ENCODE measurements at regions not wholly inside any gene's neighbourhood (a gene's known extent, or its start where the extent isn't known, plus 50 kb on each side); places are given as distances from the start of the nearest gene placed in this dataset.
A peak's percentile ranks its signal among the peaks of the same experiment; 100 is the strongest.
"Not testable (repeated sequence)": the region's sequence is repeated elsewhere in the genome, so short reads cannot be mapped to it uniquely, and the experiment has no call there.

GRCh38 chr4:118587116-118587831 lies 97.9 kb upstream of the METTL14 start:
- no peak for DNase-seq (ENCODE audit: low read depth in 3 of 3)

- no peak for DNase-seq (ENCODE audit: low read depth in 3 of 3)
Observed at GRCh38 chr4:118587946-118588345, 97.2 kb upstream of the METTL14 start.

GRCh38 chr4:118589471-118590055 lies 95.6 kb upstream of the METTL14 start:
- no peak for DNase-seq (ENCODE audit: low read depth in 3 of 3)

- DNase-seq (ENCODE audit: low read depth in 3 of 3) = peak; percentile 91 to 96 (median 94)
Observed at GRCh38 chr4:118591339-118592046, 93.7 kb upstream of the METTL14 start.

GRCh38 chr4:118592289-118592688 lies 92.9 kb upstream of the METTL14 start:
- not testable (repeated sequence) for DNase-seq (ENCODE audit: low read depth in 3 of 3)

GRCh38 chr4:118595883-118596282 lies 89.3 kb upstream of the METTL14 start:
- not testable (repeated sequence) for DNase-seq (ENCODE audit: low read depth in 3 of 3)

GRCh38 chr4:118625097-118625496 lies 60.1 kb upstream of the METTL14 start:
- not testable (repeated sequence) for DNase-seq (ENCODE audit: low read depth in 3 of 3)

GRCh38 chr4:118629697-118630096 lies 55.5 kb upstream of the METTL14 start:
- not testable (repeated sequence) for DNase-seq (ENCODE audit: low read depth in 3 of 3)

- DNase-seq (ENCODE audit: low read depth in 3 of 3) = not testable (repeated sequence)
Observed at GRCh38 chr4:118630897-118631296, 54.3 kb upstream of the METTL14 start.

- DNase-seq (ENCODE audit: low read depth in 3 of 3) = not testable (repeated sequence)
Observed at GRCh38 chr4:118631321-118632050, 53.7 kb upstream of the METTL14 start.

GRCh38 chr4:118633476-118633875 lies 51.7 kb upstream of the METTL14 start:
- DNase-seq (ENCODE audit: low read depth in 3 of 3) = not testable (repeated sequence)

GRCh38 chr4:118634126-118634875 lies 50.9 kb upstream of the METTL14 start:
- not testable (repeated sequence) for DNase-seq (ENCODE audit: low read depth in 3 of 3)

Data from stimulated activated CD4-positive, alpha-beta T cell treated with anti-CD3 and anti-CD28 coated beads, TNF-alpha, amount 100 ng/mL, for 24 hours (primary cell).